DMS114 treated with DMSO at 0.1 percent for 48 hours (cell line): ENCODE measurements at regions not wholly inside any gene's neighbourhood (a gene's known extent, or its start where the extent isn't known, plus 50 kb on each side); places are given as distances from the start of the nearest gene placed in this dataset.
"Not testable (repeated sequence)": the region's sequence is repeated elsewhere in the genome, so short reads cannot be mapped to it uniquely, and the experiment has no call there.

ENCODE experiments used
- DNase-seq: peaks from one replicate; lab custom pipeline; 2025; ENCODE audit not compliant: unreplicated experiment; lab: John Stamatoyannopoulos, UW

DNA sequence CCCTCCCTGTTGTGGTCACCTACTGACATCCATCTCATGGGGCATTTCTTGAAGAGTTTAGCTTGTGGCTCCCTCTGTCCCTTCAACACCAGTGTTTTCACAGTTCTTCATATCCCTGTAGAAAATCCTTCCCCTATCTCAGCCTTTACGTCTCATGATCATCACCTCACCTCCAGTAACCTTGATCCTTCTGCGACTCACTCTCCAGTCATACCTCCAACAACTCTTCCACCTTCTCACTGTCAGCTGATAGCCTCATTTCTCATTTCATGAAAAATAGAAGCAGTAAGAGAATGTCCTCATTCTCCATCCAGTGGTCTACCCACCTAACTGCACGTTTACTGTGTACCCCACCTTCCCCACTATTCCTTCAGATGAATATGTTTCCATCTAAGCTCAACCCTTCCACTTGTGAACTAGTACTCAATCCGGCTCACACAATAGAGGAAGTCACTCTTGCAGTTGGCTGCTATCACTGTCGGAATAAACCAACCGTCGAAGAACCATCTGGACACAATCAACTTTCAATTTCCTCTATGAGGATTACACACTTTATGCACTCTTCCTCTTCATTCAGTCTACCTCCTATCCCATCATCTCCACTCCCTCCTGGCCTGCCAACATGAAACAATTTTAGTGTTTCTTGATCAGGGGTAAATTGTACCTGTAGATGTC is 256.0 kb downstream of the AHR start:
- DNase-seq: no peak

DNA sequence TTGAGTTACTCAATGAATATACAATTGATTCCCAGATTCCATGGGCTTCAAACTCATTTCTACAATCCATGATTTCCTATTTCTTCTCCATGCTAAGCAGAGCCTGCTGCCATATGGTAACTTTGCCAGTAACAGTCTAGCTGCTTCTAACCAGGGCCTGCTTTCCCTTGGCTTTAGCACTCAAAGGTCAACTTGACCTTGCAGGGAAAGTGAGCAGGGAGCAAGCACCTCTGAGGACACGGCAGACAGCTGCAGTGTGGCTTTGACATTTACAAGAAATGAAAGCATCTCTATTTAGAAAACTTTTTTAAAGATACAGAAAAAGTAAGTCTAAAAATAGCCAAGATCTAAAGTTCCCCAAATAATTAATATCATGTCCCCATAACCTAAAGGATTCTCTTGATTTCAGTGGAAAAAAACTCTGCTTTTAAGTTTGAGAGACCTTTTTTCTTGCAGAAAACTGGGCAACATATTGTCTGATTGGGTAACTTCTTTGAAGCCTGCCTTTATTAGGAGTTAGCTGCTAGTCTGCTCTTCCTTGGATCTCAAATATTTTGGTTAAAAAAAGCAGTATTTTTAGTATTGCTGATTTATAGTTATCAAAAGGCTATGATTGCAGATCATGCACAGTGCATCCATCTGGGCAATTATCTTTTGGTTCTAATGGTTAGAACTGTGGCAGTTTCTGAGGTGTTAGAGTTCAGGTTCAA is 257.9 kb downstream of the AHR start:
- DNase-seq: no peak

DNA sequence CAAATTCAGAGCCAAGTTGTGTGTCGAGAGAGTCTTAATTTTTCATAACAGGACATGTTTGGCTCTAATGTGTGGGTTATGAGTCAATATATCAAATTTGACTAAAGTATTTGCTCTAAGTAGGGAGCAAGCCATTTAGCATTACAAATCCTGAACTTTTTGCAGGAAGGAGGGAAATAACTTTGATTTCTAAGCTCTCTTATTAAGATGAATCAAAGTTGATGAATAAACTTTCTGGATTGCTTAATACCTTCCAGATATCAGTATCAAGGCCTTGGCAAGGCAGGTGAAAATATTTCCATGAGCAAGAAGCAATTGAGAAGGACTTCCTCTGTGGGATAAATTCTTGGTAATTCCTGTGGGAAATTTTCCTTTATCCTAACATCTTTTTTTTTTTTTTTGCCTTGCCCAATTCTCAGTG is 258.8 kb downstream of the AHR start:
- no peak for DNase-seq

DNA sequence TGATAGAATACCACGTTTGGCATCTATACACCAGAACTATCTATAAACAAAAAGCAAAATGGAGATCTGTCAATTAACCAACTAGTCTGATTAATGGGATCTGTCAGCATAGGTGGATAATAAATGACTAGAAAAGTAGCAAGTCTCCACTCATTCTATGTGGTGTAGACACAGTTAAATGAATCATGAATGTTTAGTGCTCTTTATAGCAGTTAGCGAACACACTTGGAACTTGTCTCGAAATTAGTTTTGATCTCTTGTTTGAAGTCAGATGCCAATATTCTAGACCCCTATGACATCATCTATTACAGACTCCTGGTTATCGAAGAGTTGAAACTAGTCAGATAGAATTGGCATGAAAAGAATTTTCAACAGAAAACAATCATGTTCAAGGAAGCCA is 259.7 kb downstream of the AHR start:
- no peak for DNase-seq

DNA sequence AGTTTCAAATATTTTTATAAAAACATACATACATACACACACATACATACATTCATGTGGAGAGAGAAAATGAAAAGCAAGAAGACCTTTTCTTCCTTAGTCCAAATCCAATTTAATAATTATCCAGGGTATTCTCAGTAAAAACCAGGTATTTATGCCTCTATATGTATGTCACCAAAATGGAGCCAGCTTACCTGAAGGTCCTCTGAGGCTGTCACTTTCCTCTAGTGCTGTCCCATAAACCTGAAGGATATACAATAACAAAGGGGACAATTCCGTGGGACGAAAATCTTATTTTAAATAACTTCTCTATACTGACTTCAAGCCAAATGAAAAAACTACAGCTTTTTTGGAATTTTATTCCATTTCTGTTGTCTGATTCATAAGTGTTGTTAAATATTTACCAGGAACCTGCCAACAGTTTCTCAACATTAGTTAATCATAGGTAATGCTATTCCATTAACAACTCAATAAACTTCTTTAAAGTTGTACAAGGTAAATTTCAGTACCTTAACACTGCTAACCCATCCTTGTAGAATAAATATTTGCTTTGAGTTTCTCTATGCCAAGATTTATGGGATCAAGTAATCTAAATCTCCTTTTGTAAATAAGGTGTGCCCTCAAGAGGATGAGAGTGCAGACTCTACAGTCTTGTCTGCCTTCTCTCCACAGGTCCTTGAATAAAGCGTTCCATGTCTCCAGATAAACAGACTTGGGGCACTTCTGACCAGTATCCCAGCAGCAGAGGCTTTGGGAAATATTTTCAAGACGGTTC is 260.3 kb downstream of the AHR start:
- no peak for DNase-seq

DNA sequence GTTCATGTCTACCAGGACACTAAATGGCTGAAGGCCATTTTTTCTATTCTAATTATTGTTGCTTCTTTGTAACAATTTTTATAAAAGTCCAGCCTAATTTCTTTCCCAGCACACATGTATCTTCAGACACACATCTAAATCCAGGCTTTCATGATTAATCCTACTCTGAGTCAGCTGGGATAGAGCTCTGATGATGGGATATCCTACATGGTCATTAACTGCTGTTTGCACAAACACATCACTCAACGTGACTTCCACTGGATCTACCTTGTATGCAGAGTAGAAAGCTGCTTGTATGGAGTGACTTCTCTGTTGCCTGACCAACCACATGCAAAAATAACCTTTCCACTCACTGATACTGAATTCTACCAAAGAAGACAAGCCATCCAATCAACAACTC is 260.9 kb downstream of the AHR start:
- DNase-seq: no peak

DNA sequence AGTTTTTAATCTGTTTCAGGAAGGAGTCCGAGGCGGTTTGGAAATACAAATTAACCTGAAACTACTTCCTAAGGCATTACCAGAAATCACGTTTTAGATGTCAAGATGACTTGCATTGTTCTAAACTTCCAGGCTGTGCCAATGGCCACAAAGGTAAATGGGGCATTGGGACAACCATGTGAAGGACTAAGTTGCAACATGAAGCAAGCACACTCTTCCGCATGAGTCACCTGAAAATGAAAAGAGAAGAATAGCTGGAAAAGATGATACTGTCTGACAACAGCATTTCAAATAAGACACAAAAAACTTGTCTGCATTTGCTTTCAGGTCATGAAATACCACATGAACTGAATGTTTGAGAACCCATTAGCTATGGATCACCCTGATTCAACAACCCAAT is 262.1 kb downstream of the AHR start:
- no peak for DNase-seq

DNA sequence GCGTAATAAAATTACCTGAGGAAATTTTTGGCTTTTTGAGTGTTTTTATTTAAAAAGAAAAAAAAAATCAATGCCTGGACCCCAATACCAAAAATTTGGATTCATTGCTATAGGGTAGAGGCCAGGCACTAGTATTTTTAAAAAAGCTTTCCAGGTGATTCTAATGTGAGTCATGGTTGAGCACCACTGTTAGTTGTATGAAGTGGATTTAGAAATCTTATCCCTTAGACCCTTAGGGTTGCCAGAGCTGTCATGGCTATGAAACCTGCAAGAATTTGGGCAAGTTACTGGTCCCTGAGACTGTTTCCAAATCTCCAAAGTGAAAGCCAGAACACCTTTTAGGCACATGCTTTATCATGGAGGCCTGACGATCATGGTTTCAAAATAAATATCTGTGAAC is 262.5 kb downstream of the AHR start:
- DNase-seq: no peak

DNA sequence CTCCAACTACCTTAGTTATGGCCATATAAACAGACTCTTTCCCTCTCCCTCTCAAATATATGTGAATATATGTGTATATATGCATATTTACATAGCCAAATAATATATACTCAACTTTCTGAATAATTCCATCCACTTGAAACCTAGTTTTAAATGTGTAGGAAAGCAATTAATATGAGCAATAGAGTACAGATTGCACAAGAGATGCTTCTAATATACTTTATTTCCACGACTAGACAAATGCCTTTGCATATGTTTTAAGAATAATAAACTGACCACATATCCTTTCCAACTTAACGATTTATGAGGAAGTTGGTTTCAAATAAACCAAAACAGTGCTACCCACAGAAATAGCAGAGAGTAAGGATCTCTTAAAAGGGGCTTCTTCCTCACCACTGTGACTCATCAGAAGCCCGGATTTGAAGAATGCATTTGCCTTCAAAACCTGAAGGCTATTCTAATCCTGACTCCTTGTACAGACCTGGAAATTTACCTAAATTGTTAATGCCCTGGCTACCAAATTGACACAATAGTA is 266.3 kb downstream of the AHR start:
- DNase-seq: no peak

DNA sequence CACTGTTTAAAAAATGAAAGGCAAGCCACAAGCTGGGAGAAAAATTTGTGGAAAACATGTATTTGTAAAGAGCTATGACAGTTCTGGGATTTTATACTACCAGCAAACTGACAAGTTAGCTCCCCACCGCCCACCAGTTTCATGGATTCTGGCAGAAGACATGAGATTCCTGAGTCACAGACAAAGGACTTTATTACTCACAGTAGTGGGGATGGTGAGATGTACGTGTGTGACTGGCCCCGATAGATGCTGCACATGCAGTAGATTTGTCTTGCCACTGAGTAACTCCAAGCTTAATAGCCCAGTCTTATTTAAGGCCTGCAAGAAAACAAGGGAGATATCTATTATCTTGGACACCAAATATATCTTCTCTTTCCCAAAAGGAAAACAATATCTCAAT is 281.7 kb downstream of the AHR start:
- DNase-seq: no peak

DNA sequence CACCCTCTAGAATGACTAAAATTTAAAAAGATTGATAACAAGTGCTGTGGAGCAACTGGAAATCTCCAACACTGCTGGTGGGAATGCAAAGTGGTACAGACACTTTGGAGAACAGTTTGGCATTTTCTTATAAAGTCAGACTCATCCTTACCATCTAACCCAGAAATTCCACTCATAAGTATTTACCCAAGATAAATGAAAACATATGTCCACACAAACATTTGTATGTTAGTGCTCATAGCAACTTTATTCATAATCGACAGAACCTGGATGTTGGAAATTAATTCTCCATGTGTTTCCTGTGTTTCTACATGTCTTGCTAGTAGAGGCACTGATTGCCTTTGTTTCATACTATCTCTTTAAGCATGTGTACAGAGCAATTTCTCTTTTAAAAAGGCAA is 282.4 kb downstream of the AHR start:
- no peak for DNase-seq

DNA sequence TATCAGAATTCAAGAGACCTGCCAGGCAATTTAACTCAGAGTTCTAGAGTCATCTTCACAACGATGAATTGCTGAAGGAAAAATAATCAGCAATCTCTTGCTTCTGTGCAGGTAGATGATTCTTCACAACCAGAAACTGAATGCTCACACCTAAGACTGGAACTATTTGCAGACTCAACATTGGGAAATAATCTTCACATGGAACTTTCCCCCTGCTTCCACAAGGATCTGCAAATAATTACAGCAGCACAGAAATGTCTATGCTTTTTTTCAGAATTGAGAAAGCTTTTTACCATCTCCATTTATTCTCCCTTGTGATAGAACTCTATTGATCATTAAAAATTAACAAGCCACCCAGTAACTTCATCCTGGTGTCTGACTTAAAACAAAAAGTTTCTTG is 282.8 kb downstream of the AHR start:
- no peak for DNase-seq

DNA sequence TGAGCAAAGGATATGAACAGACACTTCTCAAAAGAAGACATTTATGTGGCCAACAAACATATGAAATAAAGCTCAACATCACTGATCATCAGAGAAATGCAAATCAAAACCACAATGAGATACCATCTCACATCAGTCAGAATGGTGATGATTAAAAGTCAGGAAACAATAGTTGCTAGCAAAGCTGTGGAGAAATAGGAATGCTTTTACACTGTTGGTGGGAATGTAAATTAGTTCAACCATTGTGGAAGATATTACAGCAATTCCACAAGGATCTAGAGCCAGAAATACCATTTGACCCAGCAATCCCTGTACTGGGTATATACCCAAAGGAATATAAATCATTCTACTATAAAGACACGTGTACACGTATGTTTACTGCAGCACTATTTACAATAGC is 284.2 kb downstream of the AHR start:
- not testable (repeated sequence) for DNase-seq

DNA sequence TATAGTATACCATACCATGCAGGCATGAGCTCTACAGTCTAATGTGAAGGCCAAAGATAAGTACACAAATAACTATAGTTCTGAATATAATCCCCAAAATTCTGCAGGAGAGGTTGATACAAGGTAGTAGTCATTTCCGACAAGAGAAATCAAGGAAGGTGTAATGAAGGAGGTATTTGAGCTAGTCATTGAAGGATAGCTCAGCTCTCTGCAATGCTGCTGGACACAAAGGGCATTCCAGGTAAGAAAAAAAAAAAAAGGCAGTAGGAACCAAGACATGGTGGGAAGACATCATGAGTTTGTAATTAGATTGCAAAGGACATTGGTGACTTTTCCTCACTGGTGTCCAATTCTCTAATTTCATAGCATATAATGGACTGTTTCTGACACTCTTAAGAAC is 285.3 kb downstream of the AHR start:
- DNase-seq: no peak

DNA sequence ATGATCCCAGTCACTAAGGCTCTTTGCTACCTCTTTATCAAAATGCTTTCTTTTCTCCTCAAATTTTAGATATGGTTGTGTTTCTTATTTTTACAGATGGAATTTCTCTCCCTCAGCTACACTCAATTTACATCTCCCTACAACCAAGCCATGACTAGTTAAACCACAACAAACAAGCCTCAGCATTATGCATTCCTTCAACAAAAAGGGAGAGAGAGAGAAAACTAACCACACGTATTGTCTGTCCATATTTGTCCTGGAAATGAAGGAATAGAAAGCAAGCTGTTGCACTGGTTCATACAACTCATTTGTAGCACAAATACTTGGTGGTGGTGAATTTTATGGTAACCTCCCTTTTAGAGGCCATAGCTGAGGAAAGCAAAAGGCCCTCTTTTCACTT is 286.4 kb downstream of the AHR start:
- DNase-seq: no peak

DNA sequence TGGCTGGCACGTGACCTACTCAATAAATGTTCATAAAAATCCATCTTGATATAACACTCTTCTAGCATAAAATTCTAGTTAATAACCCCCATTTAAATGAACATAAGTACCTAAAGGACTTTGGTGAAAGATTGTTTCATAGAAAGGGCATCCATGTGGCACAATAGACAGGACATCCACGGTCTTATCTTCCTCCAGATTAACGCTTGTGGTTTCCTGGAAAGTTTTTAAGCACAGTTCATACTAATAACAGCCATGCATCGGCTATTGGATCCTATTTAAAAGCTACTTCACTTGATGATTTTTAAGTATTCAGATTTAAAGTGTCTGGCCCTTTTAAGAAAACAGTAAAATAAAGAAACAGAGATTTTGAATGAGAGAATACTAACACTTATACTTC is 288.3 kb downstream of the AHR start:
- DNase-seq: no peak

DNA sequence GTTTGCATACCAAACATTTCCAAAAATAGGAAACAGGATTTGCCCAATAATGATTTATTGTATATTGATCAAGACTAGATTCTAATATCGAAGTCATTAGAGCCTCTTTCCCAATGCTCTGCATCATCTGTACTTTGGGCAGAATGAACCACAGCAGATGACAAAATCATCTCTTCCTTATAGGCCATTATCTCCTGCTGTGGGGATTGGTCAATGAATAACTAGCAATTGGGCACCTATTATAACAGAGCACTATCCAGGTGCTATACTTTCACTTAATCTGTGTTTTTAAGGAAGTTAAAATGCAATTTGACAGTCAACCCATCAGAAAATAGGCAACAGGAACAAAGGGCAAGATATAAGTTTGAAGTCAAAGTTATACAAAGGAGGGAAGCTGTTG is 290.3 kb downstream of the AHR start:
- DNase-seq: no peak

DNA sequence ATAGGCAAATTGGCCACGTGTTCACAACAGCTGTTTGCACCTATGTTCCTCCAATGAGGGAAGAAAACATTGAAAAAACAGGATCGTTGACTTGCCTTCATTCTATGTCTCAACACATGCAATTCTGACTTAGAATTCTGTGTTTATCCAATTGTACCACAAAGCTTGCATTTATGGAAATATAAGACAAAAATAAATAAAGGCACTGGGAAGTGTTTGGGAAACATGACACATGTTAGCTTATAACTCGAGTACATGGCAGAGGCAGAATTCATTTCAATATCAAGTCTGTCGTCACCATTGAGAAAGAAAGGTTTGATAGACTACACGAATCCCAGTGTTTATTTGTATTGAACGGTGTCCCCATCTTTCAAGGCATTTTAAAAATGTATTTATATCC is 291.2 kb downstream of the AHR start:
- no peak for DNase-seq

DNA sequence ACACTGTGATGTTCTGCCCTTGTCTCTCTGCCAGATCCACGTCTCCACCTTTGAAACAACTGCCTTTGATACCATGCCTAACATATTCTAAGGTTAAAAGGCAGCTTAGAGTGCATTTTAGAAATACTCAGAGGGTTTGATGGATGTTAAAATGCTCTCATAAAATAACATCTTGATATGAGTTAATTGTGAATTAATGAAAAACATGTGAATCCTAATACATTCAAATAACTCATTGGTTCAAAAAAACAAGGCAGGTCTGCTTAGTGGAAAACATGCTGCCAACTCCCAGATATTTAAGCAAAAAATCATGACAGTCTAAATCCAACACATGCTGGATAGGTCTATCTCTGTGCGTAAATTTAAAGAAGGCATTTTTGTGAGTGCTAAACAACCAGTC is 291.8 kb downstream of the AHR start:
- DNase-seq: no peak

DNA sequence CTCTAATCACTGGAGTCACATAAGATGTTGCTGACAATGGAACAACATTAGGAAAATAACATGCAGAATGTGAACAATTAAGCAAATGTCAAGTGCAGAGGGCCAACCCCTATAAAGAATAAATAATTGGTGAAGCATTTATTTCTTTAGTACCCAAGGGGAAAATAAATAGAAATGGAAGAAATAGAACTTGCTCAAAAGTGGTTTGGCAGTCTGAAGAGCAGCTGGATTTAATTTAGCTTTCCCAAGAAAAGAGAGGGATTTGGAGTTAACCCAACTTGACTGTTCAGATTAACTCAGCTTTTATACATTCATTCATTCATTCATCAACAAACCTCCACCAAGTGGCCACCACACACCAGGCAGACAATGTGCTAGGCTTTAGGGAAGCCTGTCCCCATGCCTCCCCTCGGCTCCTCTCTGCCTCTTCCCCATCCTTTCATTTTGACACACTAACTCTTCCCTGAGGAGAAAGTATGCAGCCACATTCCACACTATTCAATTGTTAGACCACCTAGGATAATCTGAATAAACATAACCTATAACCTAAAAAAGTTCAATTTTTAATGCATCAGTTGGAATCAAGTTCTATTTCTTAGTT is 295.5 kb downstream of the AHR start:
- no peak for DNase-seq

DNA sequence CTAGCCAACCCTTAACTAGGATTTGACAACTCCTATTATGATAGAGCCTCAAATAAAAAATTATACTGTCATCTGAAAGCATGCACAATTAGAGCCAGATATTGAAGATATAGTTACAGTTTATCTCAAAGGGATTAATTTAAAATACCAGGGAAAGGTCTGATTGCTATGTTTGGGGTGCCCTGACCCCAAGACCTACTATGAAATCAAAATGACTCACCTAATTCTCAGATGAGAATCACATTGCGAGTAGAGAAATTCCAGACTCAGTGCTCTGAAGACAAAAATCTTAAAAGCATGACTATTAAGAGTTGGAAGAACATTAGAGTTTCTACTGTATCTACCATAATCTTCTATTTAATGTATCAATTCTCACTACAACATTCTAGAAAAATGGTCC is 297.1 kb downstream of the AHR start:
- no peak for DNase-seq

DNA sequence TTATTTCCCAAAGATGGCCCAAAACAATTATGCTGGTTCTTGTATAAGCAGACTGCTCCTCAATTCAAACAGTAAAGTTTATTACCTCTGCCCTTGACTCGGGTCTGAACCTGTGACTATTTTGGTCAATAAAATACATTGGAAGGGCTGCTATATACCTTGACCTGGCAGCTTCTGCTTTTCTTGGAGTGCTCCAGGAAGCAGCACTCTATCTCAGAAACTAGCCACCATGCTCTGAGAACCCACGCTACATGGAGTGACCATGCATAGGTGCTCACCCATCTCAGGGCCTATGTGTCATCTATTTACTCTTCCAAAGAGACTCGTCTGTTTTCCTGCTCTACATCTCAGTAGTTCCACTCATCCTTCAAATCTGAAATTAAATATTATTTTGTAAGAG is 299.9 kb downstream of the AHR start:
- no peak for DNase-seq
